ENCODE measurements at regions not wholly inside any gene's neighbourhood (a gene's known extent, or its start where the extent isn't known, plus 50 kb on each side); places are given as distances from the start of the nearest gene placed in this dataset.

DNA sequence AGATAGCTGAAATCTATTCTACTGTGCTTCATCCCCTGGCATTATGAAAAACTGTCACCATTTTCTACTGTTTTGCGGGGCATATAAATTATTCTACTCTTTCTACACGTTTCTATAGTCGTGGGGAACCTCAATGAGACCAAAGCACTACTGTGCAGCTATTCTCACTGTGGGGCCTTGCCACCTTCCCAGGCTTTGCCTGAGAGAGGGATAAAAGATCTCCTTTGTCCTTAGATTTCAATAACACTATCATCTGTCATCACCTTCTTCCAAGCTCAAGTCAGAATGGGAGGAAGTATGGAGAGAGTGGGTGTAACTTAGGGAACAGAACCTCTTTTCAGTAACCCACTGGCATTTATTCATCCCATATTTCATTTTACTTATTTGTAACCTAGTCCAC lies 1462.1 kb upstream of the RAG2 start:
- Histone ChIP-seq H3K9ac (ENCODE audit: low read length) (no peak overlapping the region), H3K27ac (ENCODE audit: low read length) (no peak overlapping the region), H3F3A (ENCODE audit: insufficient read depth, low read length, poor library complexity, severe bottlenecking) (no peaks in the 10 kb centered on the region), H3K9me2 (ENCODE audit: insufficient read depth, low read length) (no peaks in the 10 kb centered on the region), H3K4me2 (ENCODE audit: low read length) (no peak overlapping the region), H3K27me3 (ENCODE audit: insufficient read depth, low read depth, low read length) (no peaks in the 10 kb centered on the region), H3K9me3 (ENCODE audit: low read length) (no peaks in the 10 kb centered on the region), H3K4me3 (ENCODE audit: low read length) (no peak overlapping the region), H3K36me3 (ENCODE audit: insufficient read depth, low read length) (no peaks in the 10 kb centered on the region), H2AFZ (ENCODE audit: low read depth, low read length) (no peak overlapping the region), H4K20me1 (ENCODE audit: insufficient read depth) (no peaks in the 10 kb centered on the region), H3K79me2 (replicated peaks; ENCODE audit: insufficient read depth, low read length) (no peaks in the 10 kb centered on the region)
- no peak for TF ChIP-seq EP300 (conservative IDR thresholded peaks at IDR 0.05; ENCODE audit: poor library complexity, severe bottlenecking)
- no peak for TF ChIP-seq CTCF (IDR thresholded peaks at IDR 0.05; ENCODE audit: poor library complexity, severe bottlenecking)
- TF ChIP-seq, protein P1, sequence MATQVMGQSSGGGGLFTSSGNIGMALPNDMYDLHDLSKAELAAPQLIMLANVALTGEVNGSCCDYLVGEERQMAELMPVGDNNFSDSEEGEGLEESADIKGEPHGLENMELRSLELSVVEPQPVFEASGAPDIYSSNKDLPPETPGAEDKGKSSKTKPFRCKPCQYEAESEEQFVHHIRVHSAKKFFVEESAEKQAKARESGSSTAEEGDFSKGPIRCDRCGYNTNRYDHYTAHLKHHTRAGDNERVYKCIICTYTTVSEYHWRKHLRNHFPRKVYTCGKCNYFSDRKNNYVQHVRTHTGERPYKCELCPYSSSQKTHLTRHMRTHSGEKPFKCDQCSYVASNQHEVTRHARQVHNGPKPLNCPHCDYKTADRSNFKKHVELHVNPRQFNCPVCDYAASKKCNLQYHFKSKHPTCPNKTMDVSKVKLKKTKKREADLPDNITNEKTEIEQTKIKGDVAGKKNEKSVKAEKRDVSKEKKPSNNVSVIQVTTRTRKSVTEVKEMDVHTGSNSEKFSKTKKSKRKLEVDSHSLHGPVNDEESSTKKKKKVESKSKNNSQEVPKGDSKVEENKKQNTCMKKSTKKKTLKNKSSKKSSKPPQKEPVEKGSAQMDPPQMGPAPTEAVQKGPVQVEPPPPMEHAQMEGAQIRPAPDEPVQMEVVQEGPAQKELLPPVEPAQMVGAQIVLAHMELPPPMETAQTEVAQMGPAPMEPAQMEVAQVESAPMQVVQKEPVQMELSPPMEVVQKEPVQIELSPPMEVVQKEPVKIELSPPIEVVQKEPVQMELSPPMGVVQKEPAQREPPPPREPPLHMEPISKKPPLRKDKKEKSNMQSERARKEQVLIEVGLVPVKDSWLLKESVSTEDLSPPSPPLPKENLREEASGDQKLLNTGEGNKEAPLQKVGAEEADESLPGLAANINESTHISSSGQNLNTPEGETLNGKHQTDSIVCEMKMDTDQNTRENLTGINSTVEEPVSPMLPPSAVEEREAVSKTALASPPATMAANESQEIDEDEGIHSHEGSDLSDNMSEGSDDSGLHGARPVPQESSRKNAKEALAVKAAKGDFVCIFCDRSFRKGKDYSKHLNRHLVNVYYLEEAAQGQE (IDR thresholded peaks at IDR 0.05; ENCODE audit: borderline replicate concordance) = no peak

DNA sequence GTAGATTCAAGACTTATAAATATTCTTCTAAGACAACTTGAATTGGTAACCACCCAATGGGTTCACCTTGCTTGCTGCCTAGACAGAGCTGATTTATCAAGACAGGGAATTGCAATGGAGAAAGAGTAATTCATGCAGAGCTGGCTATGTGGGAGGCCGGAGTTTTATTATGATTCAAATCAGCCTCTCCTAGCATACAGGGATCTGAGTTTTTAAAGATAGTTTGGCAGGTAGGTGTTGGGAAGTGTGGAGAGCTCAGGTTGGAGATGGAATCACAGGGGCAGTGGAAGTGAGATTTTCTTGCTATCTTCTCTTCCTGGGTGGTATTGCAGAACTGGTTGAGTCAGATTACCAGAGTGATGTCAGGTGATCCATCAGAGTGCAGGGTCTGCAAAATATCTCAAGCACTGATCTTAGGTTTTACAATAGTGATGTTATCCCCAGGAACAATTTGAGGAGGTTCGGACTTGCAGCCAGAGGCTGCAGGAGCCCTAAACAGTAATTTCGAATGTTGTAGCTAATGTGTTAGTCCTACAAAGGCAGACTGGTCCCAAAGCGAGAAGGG lies 1448.6 kb upstream of the RAG2 start:
- no peaks in the 10 kb centered on the region for H3K79me2 ChIP-seq (replicated peaks; ENCODE audit: insufficient read depth, low read length)
- no peak overlapping the region for H3K4me2 ChIP-seq (ENCODE audit: low read length)
- no peak overlapping the region for H2AFZ ChIP-seq (ENCODE audit: low read depth, low read length)
- no peak overlapping the region for H3K9ac ChIP-seq (ENCODE audit: low read length)
- TF ChIP-seq MXI1 (conservative IDR thresholded peaks at IDR 0.05; ENCODE audit: poor library complexity, severe bottlenecking) (no peak), EP300 (conservative IDR thresholded peaks at IDR 0.05; ENCODE audit: poor library complexity, severe bottlenecking) (no peak), POLR2AphosphoS5 (IDR thresholded peaks at IDR 0.05) (no peak), RAD21 (conservative IDR thresholded peaks at IDR 0.05) (no peak), EZH2 (IDR thresholded peaks at IDR 0.05; ENCODE audit: borderline replicate concordance, insufficient read depth, low read length, poor library complexity, severe bottlenecking) (no peak), SMC3 (conservative IDR thresholded peaks at IDR 0.05; ENCODE audit: poor library complexity) (no peak), CTCF (IDR thresholded peaks at IDR 0.05; ENCODE audit: poor library complexity, severe bottlenecking) (no peak)
- TF ChIP-seq, protein P1 (IDR thresholded peaks at IDR 0.05; ENCODE audit: borderline replicate concordance) = no peak
- no peaks in the 10 kb centered on the region for H3K9me3 ChIP-seq (ENCODE audit: low read length)
- H3K27ac ChIP-seq (ENCODE audit: low read length) = no peak overlapping the region
- H4K20me1 ChIP-seq (ENCODE audit: insufficient read depth) = no peaks in the 10 kb centered on the region
- H3K36me3 ChIP-seq (ENCODE audit: insufficient read depth, low read length) = no peaks in the 10 kb centered on the region
- H3F3A ChIP-seq (ENCODE audit: insufficient read depth, low read length, poor library complexity, severe bottlenecking) = no peaks in the 10 kb centered on the region
- H3K9me2 ChIP-seq (ENCODE audit: insufficient read depth, low read length) = no peaks in the 10 kb centered on the region
- H3K27me3 ChIP-seq (ENCODE audit: insufficient read depth, low read depth, low read length) = no peaks in the 10 kb centered on the region
- no peak overlapping the region for H3K4me3 ChIP-seq (ENCODE audit: low read length)
